Activated naive CD4-positive, alpha-beta T cell (primary cell): ENCODE measurements at regions not wholly inside any gene's neighbourhood (a gene's known extent, or its start where the extent isn't known, plus 50 kb on each side); places are given as distances from the start of the nearest gene placed in this dataset.

Source experiments
- DNase-seq, 4 experiments: peaks; one replicate each; lab custom pipeline; 2025; lab: John Stamatoyannopoulos, UW

DNA sequence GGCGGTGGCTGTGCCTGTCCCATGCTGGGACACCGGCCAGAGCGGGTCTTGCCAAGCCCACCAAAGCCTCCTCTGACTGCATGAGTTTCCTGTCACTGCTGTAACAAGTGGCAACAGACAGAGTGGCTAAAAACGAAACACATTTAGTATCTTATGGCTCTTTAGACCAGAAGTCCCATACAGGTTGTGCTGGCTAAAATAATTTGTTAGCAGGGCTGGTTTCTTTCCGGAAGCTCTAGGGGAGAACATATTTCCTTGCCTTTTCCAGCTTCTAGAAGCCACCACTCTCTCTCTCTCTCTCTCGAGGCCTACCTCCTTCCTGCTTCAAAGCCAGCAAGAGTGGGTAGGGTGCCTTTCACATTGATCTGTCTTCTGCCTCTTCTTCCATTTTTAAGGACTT, 171.6 kb upstream of the PLPP4 start:
- DNase-seq = no peak

DNA sequence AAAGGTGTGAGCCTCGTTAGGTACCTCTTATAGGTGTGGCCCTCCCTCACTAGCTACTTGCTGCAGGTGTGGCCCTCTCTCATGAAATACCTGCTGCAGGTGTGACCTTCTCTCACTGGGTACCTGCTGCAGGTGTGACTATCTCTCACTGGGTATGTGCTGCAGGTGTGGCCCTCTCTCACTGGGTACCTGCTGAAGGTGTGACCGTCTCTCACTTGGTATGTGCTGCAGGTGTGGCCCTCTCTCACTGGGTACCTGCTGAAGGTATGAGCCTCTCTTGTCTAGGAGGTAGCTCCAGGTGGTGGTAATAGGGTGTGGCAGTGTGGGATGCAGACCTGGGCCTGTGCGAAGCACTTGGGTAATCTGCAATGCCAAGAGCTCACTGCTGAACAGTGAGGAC, 170.7 kb upstream of the PLPP4 start:
- no peak for DNase-seq

DNA sequence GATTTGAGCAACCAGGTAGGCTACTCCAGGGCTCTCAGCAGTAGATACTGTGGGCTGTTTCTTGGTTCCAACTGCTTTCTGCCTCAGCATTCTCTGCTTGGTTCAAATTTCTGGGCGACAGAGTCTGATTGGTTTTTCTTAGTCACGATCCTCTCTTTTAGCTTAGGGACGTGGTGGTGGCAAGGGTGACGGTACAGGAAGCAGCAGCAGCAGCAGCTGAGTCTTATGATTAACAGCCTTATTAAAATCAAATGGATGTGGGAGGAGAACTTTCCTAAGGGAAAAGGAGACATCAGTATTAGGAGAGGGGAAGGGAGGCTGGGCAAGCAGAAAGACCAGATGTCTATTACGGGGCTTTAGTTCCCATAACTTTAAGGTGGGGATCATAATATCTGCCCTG, 156.5 kb upstream of the PLPP4 start:
- DNase-seq = no peak

DNA sequence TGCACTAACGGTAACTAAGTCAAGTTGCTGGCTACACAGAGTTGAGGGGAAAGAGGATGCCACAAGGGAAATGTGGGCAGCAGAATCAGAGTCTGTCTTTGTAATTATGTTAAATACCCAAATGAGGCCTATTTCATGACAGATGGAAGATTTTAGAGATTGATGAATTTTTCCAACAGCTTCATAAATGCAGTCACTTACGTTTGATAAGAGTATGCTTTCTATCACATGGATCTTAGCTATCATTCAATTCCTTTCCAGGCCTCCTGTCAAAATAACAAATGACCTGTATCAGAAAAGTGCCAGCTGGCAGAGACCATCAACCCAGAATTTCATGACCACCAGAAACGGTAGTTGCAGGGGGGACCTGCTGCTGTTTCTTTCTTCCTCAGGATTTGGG, 148.4 kb upstream of the PLPP4 start:
- DNase-seq = no peak

DNA sequence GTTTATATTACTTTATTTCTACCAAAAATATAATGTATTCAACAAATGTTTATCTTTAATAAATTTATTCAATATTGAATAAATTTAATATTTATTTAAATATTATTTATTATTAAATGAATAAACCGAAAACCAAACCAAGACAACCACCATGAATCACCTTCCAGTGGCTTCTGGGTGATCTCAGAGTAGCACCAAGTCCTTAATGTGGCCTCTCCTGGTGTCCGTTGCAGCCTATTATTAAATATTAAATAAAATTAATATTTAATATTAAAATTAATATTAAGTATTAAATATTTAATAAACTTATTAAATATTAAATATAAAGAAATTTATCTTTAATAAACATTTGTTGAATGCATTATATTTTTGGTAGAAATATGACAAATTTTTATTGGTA, 143.3 kb upstream of the PLPP4 start:
- DNase-seq = no peak

DNA sequence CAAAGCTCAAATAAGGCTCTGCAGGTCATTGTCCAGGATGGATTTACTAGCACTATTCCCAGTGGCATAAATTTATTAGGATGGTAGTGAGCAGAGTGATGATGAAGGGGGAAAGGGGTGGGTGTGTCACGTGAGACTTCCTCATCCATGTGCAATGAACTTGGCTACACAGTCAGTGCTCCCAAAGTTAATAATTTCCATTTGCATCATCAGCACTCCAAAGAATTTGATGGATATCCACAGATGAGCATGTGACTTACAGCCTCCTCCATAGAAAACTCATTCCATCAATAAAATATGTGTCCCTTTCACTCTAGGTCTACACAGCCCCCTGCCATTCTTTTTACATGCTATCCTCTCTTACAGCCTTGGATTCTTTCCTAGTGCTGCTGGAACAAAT, 142.6 kb upstream of the PLPP4 start:
- no peak for DNase-seq

DNA sequence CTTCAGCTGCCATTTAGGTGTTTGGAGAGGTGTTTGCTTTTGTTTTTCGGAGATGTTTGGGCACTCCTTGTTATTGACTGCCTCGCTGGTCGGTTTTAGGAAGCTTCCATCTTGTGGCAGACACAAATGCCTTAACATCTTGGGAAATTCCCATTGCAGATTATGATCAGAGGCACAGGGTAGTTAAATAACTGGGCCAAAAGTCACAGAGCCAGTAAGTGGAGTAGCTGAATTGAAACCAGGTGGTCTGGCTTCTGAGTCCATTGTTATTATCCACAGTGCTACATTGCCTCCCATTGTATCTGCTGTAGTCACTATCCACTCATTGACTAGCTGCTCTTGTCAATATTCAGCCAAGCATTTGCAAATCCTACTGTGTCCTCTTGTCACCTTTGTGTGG, 138.2 kb upstream of the PLPP4 start:
- DNase-seq = no peak

DNA sequence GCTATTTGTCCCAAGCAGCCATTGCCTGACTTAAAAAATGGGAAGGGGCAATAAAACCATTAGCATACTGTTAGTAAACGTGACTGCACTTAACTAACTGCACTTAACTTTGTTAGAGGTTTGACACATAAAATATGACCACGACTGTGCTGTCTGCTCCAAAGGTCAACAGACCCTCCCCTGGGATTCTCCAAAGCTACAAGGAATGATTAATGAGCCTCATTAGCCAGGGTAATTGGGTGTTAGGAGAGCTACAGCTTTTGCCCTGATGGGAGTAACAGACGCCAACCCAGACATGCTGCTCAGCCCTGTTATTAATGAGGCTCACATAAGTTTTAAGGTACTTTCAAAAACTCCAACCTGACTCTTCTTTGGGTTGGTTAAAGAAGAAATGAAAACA, 129.4 kb upstream of the PLPP4 start:
- DNase-seq = no peak

DNA sequence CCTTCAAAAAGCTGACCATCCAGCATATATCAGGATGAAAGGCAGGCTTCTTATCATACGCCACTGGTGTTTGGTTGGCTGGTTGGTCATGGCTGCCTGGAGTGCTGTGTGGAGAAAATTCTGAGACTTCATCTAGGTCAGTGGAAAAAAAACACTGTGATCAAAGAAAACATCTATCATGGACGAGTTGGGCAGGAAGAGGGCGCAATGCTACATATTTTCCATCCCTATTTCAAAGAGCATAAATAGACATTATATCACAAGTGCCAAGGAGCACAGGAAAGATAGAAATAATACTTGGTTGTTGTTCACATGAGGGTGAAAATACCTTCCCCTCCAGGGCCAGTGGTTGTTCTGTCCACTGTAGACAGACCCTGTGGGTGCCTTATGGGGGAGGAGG, 128.4 kb upstream of the PLPP4 start:
- DNase-seq = no peak

DNA sequence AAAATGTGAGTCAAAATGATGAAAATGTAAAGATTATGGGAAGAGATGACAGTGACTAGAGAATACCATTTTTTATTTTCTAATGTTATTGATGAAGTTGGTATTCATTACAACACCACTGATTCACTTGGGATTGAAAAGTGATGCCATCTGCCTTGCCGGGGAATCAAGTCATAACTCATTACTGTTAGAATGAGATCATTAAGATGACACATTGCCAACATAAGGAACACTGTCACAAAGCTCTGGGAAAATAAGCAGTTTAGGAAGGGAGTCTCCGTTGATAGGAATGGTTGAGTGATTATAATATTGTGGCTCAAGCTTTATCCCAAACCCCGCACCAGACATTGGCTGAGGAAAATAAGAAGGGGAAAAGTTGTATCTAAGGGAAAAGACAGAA, 121.5 kb upstream of the PLPP4 start:
- no peak for DNase-seq

DNA sequence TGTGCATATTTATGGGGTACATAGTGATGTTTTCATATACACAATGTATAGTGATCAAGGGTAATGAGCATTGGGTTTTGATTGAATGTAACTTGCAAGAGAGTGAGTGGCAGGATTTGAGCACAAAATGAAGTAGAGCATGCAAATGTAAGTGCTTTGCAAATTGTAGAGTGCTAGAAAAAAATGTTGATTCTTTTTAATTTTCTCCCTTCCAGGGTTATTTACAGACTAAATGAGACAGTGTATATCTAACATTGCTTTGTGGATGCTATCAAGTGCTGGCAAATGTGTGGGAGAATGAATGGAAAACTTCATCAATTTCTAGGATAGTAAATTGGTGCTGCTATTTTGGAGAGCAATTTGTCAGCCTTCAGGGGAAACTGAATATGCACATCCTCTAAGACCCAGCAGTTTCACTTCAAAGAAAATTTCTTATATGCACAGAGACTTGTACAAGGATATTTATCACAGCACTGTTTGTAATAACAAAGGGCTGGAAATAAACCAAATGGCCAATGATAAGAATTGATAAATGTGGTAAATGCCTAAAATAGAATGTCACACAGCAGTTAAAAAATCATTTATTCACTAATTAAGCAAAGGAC, 120.6 kb upstream of the PLPP4 start:
- DNase-seq = no peak

DNA sequence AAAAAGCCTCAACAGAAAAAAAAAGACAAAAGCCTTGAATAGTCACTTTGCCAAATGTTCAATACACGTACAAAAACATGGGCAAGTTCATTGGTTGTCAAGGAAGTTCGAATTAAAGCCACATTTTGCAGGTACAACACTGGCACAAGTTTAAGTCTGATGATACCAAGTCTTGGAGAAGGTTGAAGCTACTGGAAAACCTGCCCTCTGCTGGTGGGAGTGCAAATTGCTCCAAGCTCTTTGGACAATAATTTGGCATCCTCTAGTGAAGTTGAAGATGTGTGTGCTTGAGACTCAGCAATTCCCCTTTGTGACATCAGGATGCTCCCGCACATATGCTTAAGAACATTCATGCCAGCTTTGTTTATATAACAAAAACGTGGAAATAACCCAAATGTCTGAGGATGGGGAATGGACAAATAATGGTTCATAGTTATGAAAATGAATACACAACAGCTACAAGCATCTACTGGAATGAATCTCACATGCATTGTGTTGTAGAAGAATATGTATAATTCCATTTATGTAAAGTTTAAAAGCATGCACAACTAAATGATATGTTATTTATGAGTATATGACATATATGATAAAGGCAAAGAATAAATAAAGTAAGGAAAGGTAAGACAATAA, 120.0 kb upstream of the PLPP4 start:
- DNase-seq = peak in 3 of 4 experiments; percentile 3 to 28 (median 16)

DNA sequence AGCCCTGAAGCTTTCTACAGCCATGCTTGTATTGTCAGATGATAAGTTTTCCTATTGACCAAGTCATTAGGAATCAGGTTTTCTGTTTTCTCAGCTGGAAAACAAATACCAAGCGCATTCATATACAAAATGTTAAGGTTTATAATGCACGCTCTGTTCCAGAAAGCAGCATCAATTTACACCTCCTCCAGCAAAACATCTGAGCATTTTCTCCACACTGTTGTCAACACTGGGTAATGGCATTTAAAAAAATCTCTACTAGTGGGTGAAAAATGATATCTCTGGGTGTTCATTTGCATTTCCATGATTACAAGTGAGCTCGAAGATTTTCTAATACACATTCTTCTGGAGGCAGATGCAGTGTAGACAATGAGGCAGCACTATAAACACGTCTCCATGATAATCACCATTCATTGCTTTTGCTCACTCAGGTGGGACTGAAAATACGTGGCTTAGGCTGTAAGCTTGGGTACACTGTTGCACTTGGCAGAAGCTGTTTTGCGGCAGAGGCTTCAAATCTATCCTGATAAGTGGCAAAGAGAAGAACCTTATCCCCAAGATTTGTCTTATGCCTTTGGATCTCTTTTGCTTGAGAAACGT, 114.8 kb upstream of the PLPP4 start:
- DNase-seq = no peak

DNA sequence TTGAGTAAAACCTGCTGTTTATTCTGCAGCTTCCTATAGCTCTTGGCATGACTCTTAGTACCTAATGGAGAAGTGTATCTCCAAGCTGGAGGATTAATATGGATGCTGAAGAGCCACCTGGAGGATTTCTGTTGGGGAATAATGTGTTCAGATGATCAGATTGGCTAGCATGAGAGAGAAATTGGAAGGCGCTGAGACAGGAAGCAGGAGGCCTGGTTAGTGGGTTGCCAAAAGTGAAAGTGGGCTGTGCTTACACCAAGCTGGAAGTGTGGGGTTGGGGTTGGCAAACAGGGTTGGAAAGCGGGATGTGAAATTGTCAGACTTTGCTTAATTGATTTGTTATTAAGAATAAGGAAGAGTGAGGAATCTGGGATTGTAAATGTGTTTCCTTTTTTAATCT, 111.8 kb upstream of the PLPP4 start:
- no peak for DNase-seq

DNA sequence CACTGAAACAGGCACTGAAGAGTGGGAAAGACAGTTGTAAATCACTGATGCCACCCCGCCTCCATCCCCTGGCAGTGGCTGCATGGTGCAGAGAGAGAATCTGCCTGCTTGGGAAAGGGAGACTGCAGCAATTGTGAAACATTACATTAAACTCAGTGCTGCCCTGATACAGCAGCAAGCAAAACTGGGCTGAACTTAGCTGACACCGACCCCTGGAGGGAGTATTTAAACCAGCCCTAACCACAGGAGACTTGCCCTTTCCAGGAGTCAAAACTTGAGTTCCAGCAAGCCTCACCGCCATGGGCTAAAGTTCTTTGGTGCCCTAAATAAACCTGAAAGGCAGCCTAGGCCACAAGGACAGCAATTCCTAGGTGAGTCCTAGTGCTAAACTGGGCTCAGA, 109.4 kb upstream of the PLPP4 start:
- no peak for DNase-seq

DNA sequence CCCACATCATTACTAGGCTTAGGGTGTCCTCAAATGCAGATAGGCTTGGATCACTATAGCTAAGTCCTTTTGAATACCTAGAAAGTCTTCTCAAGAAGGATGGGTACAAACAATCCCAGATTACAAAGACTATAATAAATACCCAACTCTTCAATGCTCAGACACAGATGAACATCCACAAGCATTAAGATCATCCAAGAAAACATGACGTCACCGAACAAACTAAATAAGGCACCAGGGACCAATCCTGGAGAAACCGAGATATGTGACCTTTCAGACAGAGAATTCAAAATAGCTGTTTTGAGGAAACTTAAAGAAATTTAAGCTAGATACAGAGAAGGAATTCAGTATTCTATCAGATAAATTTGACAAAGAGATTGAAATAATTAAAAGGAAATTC, 108.0 kb upstream of the PLPP4 start:
- DNase-seq = no peak

DNA sequence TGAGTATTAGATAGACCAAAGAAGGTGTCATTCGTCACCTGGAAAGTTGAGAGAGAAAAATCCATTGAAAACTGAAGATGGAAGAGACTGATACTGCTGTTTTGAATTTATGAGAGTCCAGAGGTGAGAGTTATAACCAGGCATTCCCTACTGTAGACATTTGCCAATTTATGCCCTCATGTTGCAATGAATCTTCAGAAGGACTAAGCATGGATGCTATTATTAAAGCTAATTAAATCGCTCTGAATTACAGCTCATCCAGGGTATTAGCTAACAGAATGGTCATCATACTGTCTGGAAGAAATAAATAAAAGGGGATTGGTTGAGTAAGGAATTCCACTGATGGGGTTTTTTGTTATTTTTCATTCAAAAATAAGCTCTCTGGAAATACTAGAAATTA, 101.6 kb upstream of the PLPP4 start:
- DNase-seq = no peak

DNA sequence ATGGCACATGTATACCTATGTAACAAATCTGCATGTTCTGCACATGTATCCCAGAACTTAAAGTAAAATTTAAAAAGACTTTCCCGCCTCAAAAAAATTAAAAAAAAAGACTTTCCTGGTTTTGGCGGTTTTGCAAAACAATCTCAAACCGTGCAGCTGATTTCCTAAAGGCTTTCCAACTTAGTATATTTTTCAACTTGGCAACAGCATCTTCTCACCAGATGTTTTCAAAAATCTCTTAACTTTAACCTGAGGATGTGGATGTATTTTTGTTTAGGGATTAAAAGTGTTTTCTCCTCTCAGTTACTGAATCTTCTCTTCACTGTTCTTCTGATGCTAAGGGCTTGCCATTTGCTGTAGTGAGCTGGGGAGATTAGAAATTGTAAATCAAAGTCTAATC, 96.5 kb upstream of the PLPP4 start:
- no peak for DNase-seq

DNA sequence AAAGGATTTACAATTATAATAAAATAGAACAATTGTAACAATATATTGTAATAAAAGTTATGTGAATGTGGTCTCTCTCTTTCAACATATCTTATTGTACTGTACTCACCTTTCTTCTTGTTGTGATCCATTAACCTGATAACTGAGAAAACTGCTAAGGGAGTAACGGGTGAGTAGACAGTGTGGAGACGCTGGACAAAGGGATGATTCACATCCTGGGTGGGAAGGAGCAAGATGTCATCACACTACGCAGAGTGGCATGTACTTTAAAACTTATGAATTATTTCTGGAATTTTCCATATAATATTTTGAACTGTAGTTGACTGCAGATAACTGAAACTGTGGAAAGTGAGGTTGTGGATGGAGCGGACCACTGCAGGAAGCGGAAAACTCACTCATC, 91.2 kb upstream of the PLPP4 start:
- no peak for DNase-seq

DNA sequence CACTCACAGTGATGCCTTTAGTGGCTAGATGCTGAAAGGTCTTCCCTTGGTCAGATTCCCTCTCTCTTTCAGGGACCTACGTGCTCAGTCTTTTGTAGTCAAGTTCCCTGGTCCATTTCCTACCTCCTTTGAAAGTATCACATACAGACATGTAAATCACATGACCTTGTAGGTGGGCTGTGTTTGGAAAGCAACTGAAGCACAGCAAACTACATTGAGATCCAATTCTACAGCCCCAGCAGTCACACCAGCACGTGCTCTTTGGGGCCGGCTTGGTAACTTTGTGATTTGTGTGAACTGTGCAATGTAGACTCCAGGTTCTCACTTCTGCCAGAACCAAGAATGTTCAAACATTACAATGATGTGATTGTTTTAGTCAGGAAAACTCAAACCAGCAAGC, 89.7 kb upstream of the PLPP4 start:
- no peak for DNase-seq

DNA sequence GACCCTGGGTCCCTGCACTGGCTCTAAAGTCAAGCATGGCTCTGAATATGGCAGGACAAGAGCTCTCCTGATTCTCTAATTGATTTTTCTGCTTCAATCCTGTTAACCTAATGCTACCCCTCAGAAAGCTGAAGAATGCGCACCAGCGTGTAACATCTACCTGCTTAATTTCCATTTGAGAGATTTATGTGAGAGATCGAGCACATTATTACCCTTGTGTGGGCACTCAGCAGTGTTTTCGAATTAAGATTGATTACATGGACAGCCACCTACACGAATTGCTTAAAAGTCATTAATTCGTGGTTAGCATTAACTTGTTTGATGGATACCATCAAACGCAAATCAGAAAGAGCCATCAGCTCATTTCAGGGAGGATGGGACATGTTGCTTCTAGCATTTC, 88.7 kb upstream of the PLPP4 start:
- no peak for DNase-seq

DNA sequence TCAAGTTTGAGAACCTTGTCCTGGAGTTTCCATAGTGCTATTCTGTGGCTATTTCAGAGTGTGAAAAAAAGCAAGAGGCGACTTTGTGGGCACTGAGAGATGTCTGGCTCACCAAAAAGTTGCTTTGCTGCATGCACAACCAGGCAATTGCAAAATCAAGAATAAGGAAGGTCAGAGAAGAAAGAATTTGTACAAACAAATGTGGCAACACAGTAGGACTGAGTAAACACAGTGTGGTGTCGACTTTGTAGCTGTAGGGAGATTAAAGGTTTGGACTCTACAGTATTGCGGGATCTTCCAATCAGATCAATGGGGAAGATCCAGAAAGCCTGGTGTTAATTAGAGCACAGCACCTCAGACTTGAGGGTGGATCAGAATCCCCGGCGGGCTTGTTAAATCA, 88.1 kb upstream of the PLPP4 start:
- DNase-seq = no peak

DNA sequence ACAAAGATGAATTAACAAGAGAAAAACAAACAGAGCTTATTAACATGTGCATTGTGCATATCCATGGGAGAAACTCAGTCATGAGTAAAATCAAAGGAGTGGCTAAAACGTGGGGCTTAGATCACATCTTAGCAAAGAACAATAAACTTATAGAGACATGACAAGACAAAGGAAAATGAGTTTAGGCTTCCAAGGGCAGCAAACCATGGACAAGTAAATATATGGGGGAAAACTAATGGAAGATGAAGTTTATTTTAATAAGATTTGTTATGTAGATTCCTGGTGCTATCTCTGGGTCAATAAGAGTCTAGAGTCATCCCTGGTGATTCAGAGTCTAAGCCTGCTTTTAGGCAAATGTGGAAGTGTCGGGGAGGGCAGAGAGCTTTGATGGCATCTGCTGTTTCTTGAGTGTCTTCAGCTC, 87.2 kb upstream of the PLPP4 start:
- DNase-seq = no peak

DNA sequence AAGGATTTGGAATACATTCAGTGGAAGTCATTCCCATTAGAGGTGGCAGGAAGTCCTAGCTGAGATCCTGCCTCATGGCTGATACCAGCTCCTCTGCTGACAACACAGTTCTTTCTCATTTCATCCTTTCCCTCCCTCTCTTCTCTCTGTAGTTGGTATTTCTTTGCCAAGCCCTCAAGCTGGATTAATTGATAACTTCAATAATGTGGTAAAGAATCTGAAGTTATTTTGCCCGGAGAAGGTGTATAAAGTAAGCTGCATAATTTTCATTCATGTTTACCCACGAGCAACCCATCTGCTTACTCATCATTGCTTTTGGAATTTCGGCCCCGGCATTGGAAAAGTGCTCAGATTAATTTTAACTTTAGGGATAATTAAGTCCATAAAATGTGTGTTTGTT, 85.2 kb upstream of the PLPP4 start:
- no peak for DNase-seq
